GM12878 (cell line): ENCODE measurements at regions not wholly inside any gene's neighbourhood (a gene's known extent, or its start where the extent isn't known, plus 50 kb on each side); places are given as distances from the start of the nearest gene placed in this dataset.
A peak's percentile ranks its signal among the peaks of the same experiment; 100 is the strongest.

ENCODE experiments used
- BMI1 ChIP-seq: fragments of 450-650 bp; IDR thresholded peaks from 2 replicates; pipeline ENCODE4 v1.6.1; 2016; ENCODE audit warnings: mild to moderate bottlenecking, moderate library complexity, borderline replicate concordance
- BRCA1 ChIP-seq: IDR thresholded peaks from 2 replicates; pipeline ENCODE4 v1.6.1; 2011; ENCODE audit warnings: low read depth, low read length, improper control_type of control experiment
- DPF2 ChIP-seq: fragments of 450-650 bp; IDR thresholded peaks from 2 replicates; pipeline ENCODE4 v1.6.1; 2017; ENCODE audit warnings: mild to moderate bottlenecking
- FOXM1 ChIP-seq: IDR thresholded peaks from 2 replicates; pipeline ENCODE4 v1.6.1; 2012; ENCODE audit warnings: low read depth, mild to moderate bottlenecking, inconsistent platforms, low read length, moderate library complexity
- HDAC2 ChIP-seq: fragments of 200-600 bp; sonication (generic); IDR thresholded peaks from 2 replicates; pipeline ENCODE4 v1.6.1; 2017
- IKZF1 ChIP-seq: fragments of 450-650 bp; conservative IDR thresholded peaks from 2 replicates; pipeline ENCODE4 v1.6.1; 2017; ENCODE audit warnings: antibody characterized with exemption, mild to moderate bottlenecking
- IKZF2 ChIP-seq, 2 experiments: fragments of 450-650 bp; IDR thresholded peaks; 2 replicates each; pipeline ENCODE4 v1.6.1; 2017; ENCODE audit warnings: mild to moderate bottlenecking in 2 of 2, moderate library complexity in 2 of 2
- IRF4 ChIP-seq: IDR thresholded peaks from 2 replicates; pipeline ENCODE4 v1.6.1; 2011; ENCODE audit warnings: low read depth, low read length
- JUNB ChIP-seq: IDR thresholded peaks from 2 replicates; pipeline ENCODE4 v1.6.1; 2016; ENCODE audit warnings: antibody characterized with exemption, mild to moderate bottlenecking
- MXI1 ChIP-seq: fragments of 150-350 bp; IDR thresholded peaks from 2 replicates; pipeline ENCODE4 v1.6.1; 2011; ENCODE audit warnings: low read depth, mild to moderate bottlenecking, inconsistent platforms, low read length, improper control_type of control experiment
- PML ChIP-seq: IDR thresholded peaks from 2 replicates; pipeline ENCODE4 v1.6.1; 2012; ENCODE audit warnings: low read length, inconsistent platforms
- POLR2A ChIP-seq: IDR thresholded peaks from 2 replicates; pipeline ENCODE4 v1.6.1; 2011; ENCODE audit warnings: low read depth, mild to moderate bottlenecking, low read length
- RAD51 ChIP-seq: fragments of 450-650 bp; IDR thresholded peaks from 2 replicates; pipeline ENCODE4 v1.6.1; 2016; ENCODE audit warnings: moderate library complexity, mild to moderate bottlenecking, inconsistent platforms
- SUPT20H ChIP-seq: IDR thresholded peaks from 2 replicates; pipeline ENCODE4 v1.6.1; 2011; ENCODE audit warnings: low read depth, mild to moderate bottlenecking, low read length, moderate library complexity, borderline replicate concordance; ENCODE audit not compliant: control insufficient read depth
- ZBED1 ChIP-seq: IDR thresholded peaks from 2 replicates; pipeline ENCODE4 v1.6.1; 2016; ENCODE audit warnings: borderline replicate concordance
- ZNF274 ChIP-seq: IDR thresholded peaks from one replicate; pipeline ENCODE4 v1.8.0; 2011; ENCODE audit not compliant: insufficient read length, insufficient read depth
- ZSCAN29 ChIP-seq: fragments of 450-650 bp; IDR thresholded peaks from 2 replicates; pipeline ENCODE4 v1.6.1; 2017; ENCODE audit warnings: mild to moderate bottlenecking, moderate library complexity
- TF ChIP-seq, protein P1 (sequence below), 3 experiments: IDR thresholded peaks in 2 of 3; conservative IDR thresholded peaks in 1 of 3; 2 replicates each; pipeline ENCODE4 v1.5.1; 2011; ENCODE audit warnings: low read depth in 3 of 3, low read length in 3 of 3, mild to moderate bottlenecking in 3 of 3, control low read depth in 2 of 3, moderate library complexity in 2 of 3, inconsistent platforms in 1 of 3, mixed read lengths in 1 of 3; ENCODE audit not compliant: control insufficient read depth in 2 of 3, insufficient read depth in 1 of 3; ENCODE audit errors: extremely low read depth in 1 of 3
- TF ChIP-seq, protein P2 (sequence below): fragments of 450-650 bp; IDR thresholded peaks from 2 replicates; pipeline ENCODE4 v1.6.1; 2017; ENCODE audit warnings: low read depth, mild to moderate bottlenecking, moderate library complexity
- TF ChIP-seq, protein P3 (sequence below): fragments of 450-650 bp; conservative IDR thresholded peaks from 2 replicates; pipeline ENCODE4 v1.6.1; 2017; ENCODE audit warnings: mild to moderate bottlenecking, moderate library complexity
- TF ChIP-seq, protein P4 (sequence below): fragments of 450-650 bp; IDR thresholded peaks from 2 replicates; pipeline ENCODE4 v1.6.1; 2016; ENCODE audit warnings: mild to moderate bottlenecking
- TF ChIP-seq, protein P5 (sequence below): IDR thresholded peaks from 2 replicates; pipeline ENCODE4 v1.6.1; 2012; ENCODE audit warnings: mild to moderate bottlenecking, low read depth, low read length

DNA sequence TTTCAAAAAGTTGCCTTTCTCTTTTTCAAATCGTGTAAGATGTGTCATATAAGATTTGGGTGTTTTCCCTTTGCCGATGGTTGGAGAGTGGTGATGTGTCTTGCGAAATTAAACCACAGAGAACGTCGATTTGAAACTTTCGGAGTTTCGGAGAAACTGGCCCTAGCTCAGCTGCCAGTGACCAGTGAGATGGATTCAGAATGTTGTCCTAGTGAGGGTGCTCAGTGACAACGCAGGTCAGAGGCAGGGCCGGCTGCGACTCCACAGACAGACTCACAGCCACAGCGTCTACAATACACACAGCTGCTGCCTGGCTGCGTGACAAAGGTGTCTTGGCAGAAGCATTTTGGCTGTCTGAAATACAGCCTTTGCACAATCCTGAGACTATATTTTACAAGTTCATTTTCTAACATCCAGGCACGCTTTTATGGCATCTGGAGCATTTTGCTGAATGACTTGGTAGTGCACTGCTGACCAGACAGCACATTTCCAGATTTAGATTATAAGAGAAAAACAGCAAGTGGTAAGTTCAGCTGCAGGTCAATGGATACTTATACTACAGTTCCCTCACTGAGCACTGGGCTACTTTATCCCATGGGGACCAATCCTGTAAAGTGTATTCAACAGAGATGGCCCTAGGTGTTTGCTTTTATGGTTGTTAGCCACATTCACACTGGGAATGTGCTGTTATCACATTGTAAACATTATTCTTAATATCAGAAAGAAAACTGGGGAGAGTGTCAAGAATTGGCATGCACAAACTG lies 207.5 kb downstream of the KCNRG start (continued):
- TF ChIP-seq FOXM1 (peak; percentile 72; the same call in 1 of the 2 replicates), BRCA1 (no peak), RAD51 (no peak), SUPT20H (no peak), ZNF274 (no peak), IKZF1 (no peak), BMI1 (no peak), ZBED1 (peak; percentile 56; the same call in 1 of the 2 replicates), MXI1 (no peak), PML (0 out of 2 replicates have a peak, but pooled peaks have one; percentile 59), ZSCAN29 (no peak), IKZF2 (IDR thresholded peaks at IDR 0.05) (no peak), JUNB (peak; percentile 47; the same call in 1 of the 2 replicates), DPF2 (no peak), POLR2A (no peak), IRF4 (no peak; the same call in 1 of the 2 replicates), HDAC2 (no peak)
- TF ChIP-seq, protein P1, sequence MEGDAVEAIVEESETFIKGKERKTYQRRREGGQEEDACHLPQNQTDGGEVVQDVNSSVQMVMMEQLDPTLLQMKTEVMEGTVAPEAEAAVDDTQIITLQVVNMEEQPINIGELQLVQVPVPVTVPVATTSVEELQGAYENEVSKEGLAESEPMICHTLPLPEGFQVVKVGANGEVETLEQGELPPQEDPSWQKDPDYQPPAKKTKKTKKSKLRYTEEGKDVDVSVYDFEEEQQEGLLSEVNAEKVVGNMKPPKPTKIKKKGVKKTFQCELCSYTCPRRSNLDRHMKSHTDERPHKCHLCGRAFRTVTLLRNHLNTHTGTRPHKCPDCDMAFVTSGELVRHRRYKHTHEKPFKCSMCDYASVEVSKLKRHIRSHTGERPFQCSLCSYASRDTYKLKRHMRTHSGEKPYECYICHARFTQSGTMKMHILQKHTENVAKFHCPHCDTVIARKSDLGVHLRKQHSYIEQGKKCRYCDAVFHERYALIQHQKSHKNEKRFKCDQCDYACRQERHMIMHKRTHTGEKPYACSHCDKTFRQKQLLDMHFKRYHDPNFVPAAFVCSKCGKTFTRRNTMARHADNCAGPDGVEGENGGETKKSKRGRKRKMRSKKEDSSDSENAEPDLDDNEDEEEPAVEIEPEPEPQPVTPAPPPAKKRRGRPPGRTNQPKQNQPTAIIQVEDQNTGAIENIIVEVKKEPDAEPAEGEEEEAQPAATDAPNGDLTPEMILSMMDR (IDR thresholded peaks at IDR 0.05 in 2 of 3, conservative IDR thresholded peaks at IDR 0.05 in 1 of 3; ENCODE audit: control insufficient read depth in 2 of 3, extremely low read depth in 1 of 3, insufficient read depth in 1 of 3, low read depth in 3 of 3, low read length in 3 of 3): no peak
- TF ChIP-seq, protein P2, sequence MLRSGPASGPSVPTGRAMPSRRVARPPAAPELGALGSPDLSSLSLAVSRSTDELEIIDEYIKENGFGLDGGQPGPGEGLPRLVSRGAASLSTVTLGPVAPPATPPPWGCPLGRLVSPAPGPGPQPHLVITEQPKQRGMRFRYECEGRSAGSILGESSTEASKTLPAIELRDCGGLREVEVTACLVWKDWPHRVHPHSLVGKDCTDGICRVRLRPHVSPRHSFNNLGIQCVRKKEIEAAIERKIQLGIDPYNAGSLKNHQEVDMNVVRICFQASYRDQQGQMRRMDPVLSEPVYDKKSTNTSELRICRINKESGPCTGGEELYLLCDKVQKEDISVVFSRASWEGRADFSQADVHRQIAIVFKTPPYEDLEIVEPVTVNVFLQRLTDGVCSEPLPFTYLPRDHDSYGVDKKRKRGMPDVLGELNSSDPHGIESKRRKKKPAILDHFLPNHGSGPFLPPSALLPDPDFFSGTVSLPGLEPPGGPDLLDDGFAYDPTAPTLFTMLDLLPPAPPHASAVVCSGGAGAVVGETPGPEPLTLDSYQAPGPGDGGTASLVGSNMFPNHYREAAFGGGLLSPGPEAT: no peak
- TF ChIP-seq, protein P3, sequence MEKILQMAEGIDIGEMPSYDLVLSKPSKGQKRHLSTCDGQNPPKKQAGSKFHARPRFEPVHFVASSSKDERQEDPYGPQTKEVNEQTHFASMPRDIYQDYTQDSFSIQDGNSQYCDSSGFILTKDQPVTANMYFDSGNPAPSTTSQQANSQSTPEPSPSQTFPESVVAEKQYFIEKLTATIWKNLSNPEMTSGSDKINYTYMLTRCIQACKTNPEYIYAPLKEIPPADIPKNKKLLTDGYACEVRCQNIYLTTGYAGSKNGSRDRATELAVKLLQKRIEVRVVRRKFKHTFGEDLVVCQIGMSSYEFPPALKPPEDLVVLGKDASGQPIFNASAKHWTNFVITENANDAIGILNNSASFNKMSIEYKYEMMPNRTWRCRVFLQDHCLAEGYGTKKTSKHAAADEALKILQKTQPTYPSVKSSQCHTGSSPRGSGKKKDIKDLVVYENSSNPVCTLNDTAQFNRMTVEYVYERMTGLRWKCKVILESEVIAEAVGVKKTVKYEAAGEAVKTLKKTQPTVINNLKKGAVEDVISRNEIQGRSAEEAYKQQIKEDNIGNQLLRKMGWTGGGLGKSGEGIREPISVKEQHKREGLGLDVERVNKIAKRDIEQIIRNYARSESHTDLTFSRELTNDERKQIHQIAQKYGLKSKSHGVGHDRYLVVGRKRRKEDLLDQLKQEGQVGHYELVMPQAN: no peak
- TF ChIP-seq, protein P4, sequence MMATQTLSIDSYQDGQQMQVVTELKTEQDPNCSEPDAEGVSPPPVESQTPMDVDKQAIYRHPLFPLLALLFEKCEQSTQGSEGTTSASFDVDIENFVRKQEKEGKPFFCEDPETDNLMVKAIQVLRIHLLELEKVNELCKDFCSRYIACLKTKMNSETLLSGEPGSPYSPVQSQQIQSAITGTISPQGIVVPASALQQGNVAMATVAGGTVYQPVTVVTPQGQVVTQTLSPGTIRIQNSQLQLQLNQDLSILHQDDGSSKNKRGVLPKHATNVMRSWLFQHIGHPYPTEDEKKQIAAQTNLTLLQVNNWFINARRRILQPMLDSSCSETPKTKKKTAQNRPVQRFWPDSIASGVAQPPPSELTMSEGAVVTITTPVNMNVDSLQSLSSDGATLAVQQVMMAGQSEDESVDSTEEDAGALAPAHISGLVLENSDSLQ: no peak
- TF ChIP-seq, protein P5, sequence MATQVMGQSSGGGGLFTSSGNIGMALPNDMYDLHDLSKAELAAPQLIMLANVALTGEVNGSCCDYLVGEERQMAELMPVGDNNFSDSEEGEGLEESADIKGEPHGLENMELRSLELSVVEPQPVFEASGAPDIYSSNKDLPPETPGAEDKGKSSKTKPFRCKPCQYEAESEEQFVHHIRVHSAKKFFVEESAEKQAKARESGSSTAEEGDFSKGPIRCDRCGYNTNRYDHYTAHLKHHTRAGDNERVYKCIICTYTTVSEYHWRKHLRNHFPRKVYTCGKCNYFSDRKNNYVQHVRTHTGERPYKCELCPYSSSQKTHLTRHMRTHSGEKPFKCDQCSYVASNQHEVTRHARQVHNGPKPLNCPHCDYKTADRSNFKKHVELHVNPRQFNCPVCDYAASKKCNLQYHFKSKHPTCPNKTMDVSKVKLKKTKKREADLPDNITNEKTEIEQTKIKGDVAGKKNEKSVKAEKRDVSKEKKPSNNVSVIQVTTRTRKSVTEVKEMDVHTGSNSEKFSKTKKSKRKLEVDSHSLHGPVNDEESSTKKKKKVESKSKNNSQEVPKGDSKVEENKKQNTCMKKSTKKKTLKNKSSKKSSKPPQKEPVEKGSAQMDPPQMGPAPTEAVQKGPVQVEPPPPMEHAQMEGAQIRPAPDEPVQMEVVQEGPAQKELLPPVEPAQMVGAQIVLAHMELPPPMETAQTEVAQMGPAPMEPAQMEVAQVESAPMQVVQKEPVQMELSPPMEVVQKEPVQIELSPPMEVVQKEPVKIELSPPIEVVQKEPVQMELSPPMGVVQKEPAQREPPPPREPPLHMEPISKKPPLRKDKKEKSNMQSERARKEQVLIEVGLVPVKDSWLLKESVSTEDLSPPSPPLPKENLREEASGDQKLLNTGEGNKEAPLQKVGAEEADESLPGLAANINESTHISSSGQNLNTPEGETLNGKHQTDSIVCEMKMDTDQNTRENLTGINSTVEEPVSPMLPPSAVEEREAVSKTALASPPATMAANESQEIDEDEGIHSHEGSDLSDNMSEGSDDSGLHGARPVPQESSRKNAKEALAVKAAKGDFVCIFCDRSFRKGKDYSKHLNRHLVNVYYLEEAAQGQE: no peak
